NCI-H1092 treated with DMSO at 0.1 percent for 48 hours (cell line): ENCODE measurements at regions not wholly inside any gene's neighbourhood (a gene's known extent, or its start where the extent isn't known, plus 50 kb on each side); places are given as distances from the start of the nearest gene placed in this dataset.

Experiments used
- DNase-seq: peaks from one replicate; lab custom pipeline; 2025; lab: John Stamatoyannopoulos, UW

DNA sequence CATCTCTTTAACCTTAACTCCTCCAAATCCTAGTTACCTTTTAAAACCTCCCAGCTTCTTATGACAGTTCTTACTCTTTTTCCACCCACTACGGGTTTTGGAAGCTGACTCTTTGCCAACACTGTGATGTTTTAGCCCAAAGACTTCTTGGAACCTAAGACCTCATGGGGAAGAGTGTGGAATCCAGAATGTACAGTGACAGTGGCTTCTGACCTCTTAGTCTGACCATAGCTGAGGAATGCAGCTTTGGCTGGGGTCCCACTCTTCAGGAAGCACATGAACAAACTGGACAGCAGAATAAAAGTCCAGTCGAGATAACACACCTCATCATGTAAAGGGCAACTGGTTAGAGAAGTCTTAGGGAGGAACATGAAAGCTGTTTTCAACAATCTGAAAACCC, 161.1 kb upstream of the PKDCC start:
- no peak for DNase-seq

DNA sequence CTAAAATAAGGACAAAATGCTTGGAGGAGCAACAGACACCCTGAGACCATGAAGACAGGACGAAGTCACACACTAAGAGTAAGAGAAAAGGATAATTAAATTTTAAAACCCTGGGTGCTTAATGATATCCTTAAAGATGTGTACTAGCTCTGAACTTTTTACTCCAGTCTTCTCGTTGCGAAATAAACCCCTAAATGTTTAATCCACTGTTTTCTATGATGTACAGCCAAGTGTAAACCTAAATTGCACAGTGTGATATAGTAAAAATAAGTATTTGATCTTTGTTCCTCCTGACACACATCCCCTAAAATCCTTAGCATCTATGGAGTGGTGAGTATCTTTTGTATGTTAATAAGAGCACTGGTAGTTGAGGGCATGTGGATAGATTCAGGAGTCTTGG, 157.5 kb upstream of the PKDCC start:
- no peak for DNase-seq

DNA sequence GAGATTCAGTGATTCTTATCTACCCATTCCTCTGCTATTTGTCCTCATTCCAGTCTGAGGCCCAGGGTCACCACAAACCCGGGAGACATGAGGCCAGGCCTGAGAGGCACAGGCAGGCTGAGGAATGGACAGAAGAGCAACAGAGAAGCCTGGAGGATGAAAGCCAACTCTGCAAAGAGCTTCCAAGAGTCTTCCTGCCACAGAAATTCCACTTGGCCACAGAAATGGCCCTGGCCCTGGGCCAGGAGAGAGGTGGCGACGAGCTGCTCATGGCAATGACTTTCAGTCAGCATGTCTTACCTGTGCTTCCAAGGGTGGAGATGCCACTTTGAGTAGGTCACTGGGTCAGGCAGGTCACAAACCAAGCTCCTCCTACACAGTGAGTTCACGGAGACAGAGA, 155.3 kb upstream of the PKDCC start:
- no peak for DNase-seq

DNA sequence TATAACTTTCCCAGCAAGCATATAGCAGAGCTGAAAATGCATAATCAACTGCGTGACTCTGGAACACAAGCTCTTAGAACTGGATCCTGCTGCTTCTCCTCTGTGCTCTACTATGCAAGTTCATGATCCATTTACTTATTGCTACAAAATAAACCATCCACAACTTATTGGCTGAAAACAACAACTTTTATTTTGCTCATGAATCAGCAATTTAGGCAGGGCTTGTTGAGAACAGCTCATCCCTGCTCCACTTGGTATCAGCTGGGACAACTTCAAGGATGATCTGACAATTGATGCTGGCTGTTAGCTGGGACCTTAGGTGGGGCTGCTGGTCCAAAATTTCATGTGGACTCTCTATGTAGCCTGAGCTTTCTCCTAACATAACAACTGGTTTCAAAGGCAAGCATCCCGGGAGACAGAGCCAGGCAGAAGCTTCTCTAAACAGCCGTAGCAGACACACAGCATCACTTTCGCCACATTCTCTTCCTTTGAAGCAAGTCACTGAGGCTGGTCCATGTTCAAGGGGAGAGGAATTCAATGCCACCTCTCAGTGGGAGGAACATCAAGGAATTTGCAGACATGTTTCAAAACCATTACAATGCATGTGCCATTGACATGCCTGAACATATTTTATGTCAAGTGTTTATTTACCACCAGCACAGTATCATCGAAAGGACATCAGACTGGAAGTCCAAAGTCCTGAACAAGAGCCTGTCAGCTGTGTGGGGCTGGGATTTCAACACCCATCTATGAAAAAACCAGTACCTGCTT, 153.1 kb upstream of the PKDCC start:
- DNase-seq, result no peak

DNA sequence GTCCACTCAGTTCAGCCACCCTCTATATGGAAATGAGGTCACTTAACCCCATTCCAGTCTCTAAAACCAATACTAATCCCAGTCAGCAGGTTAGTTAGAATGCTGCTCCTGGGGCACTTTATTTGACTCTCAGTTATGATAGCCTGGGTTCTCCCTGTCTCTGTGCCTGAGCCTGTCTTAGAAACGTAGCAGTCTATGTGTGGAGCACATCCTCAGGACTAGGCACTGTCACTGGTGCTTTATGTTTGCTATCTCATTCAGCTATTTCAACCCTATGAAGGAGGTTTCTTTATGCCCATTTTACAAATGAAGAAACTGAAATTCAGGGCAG, 152.5 kb upstream of the PKDCC start:
- DNase-seq, result no peak

DNA sequence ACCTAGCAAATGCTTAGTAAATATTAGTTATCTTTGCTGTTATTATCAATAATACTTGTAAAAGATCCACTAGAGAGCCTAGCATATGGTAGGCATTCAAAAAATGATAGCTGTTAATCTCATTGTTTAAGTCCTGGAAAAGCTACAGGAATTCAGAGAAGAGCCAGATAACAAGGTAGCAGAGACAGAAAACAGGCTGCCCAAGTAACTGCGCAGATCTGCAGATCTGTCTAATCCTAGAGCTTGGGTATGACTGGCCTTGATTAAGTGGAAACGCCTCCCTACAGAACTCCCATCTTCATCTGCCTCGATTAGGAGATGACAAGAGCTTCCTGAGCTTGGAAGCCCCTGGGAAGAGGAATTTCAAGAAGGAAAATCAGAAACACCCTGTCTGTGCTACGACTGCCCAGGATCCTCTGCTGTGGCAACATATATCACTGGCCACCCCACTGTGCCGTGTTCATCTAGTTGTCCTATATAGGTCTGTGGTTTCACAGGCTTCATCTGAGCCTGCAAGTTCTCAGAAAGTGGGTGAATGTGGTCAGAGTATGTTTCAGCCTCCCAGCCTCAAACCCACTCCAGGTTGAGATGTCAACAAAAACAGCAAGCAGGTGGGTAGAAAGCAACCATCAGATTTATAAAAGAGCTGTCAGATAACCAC, 151.5 kb upstream of the PKDCC start:
- no peak for DNase-seq

DNA sequence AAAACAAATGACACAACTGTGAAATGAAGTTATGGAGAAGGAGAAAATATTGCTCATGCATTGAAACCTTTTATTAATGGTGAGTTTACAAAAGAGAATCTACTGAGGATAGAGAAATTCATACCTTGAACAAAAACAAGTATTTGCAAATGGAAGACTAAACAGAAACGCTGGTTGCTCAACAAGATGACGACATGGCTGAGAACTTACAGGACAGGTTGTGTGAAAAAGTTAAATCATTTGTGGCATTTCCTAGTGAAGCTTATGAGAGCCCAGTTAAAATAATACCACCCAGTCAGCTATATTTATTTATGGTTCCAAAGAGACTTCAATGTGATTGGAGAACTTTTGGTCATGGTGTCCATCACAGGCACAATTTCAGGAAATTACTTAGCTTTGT, 148.6 kb upstream of the PKDCC start:
- no peak for DNase-seq

DNA sequence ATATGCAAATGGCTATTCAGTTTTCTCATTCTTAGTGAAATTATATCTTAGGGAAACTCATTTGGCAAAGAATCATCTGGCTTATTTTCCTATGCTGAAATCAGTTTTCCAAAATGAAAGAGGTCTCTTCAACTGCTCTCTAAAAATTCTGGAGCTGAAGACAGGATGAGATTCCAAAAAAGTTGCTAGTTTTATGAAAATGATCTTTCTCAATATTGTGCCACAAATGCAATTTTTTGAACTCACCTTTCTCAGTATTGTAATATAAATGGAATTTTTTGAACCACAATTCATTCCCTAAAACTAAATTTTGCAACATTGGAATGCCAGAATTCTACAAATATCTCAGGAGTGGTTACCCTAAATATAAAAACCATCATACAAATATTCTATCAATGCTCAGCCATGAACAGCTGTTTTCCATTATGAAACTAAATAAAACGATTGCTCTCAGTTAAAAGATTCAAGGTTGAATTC, 147.7 kb upstream of the PKDCC start:
- DNase-seq, result no peak

DNA sequence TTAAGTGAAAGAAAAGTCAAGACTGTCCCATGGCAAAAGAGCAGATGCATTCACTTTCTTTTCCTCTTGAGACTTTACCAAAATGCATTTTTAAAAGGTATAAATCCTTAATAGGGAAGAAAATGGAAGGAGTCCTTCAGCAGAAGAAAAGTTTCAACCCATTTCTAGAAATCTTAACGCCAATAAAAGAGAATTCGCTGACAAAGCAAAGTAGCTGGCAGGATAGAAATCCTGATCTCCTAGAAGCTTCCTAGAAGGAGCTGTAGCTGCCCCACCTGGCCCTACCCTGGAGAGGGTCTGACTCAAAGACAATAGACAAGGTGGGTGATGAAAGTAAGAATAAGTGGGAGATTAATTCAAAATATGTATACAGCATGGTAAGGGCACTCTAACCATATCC, 144.9 kb upstream of the PKDCC start:
- no peak for DNase-seq

DNA sequence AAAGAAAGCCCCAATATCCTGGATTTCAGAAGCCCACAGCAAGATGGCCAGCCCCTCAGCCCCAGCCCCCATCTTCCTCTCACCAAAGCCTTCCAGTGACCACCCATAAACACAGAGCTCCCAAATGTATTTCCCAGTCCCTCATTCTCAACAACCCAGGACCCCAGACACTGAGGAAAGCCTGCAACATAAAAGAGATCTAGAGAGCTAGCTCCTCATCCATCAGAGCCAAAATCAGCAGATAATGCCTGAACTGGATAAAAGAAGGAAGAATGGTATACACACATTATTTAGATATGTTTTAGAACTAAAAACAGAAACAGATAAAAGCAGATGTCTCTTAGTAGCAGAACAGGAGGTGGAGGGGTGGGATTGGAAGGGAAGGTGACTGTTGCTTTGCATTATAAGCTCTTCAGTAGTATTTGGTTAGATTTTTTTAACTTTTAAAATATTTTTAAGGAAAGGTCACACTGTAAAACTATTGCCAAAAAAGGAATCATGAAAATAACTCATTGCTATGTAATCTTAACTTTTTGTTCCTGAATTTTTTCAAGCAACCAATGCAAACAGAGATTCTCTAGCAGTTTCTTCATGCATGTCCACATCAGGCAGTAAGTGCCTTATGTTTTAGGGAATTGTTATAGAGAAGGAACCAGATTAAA, 144.2 kb upstream of the PKDCC start:
- DNase-seq, result no peak

DNA sequence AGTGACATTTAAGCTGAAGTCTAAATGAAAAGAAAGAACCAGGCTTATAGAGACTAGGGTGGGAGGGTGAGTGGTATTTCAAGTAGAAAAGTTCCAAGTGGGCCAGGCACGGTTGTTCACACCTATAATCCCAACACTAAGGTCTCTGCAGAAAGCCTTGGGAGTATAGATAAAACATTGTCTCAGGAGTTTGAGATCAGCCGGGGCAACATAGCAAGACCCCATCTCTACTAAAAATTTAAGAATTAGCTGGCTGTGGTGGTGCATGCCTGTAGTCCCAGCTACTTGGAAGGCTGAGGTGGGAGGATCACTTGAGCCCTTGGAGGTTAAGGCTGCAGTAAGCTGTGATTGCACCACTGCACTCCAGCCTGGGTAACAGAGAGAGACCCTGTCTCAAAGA, 143.4 kb upstream of the PKDCC start:
- no peak for DNase-seq

DNA sequence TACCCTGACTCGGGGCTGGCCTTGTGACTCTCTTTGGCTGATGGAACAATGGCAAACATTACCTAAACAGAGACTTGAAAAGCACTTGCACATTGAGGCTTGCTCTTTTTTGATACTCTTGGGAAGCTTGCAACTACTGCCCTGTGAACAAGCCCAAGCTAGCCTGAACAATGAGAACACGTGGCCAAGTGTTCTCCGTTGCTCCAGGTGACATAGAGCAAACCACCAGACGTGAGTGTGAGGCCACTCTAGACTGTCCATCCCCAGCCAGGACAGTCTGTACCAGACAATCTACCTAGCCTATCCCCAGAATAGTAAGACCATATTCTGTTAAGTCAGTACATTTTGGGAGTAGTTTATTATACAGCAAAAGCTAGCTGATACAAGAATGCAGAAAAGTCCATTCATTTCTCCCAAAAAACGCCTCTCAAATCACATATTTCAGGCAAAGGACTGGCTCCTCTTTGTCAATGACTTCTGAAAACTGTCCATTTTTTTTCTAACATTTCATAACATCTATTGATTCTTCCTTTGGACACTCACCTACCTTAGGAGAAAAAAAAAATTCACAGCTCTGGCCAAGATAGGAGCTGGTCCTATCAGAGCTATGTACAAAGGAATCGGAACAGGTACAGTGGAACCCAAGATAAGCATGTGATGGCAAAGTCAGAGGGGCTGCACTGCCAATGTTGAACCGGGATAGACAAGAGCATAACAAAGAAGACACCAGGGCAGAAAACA, 142.1 kb upstream of the PKDCC start:
- DNase-seq, result no peak

DNA sequence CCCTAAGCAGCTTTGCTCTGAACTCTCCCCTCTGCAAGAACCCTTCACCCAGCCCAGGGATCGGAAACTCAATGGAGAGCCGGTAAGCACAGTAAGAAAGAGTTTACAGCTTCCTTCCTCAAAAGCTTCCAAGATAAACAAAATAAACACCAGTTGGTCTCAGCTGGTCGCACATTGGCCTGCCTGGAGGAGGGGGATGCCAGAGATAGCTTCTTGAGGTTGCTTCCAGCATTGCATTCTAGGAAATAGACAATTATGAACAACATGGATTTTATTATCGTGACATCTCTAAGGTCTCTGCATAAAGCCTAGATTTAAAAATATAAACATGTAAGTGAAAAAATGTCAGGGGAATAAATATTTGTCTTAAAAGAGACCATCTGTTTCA, 141.5 kb upstream of the PKDCC start:
- DNase-seq, result no peak

DNA sequence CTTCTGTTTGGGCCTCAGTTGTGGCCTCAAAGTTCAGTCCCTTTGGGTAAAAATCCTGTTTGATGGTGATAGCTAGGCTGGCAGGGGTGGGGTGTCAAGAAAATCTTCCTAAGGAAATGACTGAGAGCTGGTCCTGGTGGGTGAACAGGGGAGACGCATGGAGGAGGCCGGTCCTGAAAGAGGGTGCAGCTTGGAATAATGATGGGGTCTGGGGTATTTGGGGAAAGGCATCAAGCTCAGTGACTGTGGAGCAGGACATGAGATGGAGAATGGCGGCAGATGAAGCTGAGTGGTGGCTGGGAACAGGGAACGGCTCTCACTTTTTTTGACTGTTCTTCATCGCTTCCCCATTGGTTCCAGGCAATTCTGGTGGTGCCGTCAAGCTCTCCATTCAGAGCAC, 140.7 kb upstream of the PKDCC start:
- DNase-seq, result no peak

DNA sequence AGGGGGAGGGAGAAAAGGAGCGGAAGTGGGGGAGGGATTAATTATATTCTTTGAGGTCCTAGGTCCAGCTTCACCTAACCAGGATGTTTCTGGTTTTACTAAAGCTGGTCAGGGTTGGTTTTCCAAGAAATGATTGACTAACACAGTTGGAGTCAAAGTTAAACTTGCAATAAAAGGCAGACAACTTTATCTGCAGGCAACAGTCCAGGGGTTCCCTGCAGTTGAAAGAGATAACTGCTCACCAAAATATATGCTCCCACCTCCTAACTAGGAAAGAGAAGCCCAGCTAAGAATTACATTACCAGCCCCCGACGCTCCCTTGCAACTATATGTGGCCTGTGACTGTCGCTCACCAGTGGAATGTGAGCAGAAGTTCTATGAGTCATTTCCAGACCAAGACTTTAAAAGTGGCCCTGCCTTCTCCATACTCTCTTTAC, 140.0 kb upstream of the PKDCC start:
- no peak for DNase-seq

DNA sequence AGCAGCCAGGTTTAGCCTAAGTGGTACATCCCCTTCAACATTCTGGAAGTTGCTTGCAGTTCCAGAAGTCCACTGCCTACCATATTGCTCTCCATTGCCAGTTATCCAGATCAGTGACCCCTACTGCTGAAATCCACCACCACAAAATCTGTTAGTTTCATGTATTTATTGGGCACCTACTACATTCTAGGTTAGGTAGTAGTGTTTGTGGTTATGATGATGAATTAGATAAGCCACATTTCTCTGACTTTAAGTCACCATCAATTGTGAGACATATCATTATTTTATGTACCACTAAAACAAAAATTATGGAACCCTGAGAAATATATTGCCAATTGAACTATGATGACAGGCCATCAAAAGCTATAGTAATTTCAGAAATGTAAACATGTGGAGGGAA, 139.5 kb upstream of the PKDCC start:
- DNase-seq, result no peak

DNA sequence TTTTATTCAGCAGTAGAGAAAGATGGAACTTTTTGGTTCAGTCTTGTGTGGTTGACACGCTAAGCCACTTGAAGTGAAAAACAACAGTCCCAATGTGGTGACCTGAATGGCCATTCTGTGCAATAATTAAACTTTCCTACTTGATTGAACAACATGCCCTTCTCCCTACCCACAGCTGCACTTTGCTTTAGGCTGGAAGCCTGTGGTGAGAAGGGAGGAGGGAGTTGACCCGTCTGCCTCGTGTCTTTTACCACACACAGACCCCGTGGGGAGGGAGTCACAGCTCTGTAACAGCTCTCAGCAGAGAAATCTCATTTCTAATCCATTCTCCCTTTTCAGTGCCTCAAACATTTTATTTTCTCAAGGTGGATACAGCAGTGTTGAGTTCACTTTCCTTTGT, 138.2 kb upstream of the PKDCC start:
- DNase-seq, result no peak

DNA sequence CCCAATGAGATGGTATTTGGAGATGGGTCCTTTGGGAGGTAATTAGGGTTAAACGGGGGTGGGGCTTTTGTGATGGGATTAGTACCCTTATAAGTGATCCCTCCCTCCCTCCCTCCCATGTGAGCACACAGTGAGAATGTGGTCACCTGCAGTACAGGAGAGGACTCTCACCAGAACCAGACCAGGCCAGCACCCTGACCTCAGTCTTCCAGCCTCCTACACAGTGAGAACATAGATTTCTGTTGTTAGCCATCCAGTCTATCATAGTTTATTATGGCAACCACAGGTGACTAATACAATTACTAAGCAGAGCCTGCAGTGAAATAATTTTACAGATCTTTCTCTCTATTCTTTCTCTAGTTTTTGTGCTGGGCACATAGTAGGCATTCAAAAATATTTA, 137.7 kb upstream of the PKDCC start:
- DNase-seq, result no peak

DNA sequence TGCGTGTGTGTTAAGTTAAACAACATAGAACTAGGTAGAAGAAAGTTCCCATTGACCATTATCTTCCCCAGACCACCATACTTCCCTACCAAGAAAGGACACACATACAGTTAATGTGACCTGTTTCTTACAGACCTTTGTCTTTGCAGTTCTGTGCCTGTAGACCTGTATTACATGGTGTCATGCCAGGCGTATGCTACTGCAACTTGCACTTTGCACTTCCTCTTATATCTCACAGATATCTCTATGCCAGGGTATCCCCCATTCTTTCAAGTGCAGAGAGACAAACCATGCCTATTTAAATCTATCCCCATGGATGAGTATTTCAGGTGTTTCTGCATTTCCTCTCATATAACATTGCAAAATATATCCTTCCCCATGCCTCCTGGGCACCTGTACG, 136.8 kb upstream of the PKDCC start:
- no peak for DNase-seq

DNA sequence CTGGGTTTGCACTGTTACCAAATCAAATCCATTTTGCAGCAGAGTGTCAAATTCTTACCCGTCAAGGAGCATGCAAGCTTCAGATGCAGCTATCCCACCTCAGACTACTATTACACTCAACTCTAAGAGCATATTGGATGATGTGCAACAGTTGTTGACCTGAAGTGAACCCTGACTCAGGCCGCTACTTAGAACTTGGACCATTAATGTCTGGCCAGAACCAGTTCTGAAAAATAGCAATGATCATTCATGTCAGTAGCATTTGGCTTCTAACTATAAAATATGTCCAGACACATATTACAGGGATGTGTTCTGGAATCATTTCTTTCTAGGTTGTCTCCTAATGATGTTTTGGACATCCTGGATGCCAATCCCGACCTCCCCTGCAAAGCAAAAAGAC, 135.5 kb upstream of the PKDCC start:
- no peak for DNase-seq

DNA sequence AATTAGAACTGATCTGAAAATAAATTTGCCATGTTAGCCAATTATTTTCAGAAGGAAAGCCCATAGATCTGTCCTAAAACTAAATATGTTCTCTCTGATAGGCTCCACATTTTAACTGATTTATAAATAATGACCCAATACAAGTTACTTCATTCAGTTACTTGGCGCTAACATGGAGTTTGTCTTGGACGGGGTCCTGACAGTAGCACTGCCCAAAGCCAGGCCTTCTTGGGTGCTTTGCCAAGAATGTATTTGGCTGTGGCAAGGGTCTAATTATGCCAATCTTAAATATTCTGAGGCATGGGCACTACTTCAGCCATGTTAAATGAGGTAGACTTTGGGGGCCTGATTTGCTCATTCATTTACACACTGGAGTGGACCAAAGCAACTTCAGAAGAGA, 135.0 kb upstream of the PKDCC start:
- DNase-seq, result no peak

DNA sequence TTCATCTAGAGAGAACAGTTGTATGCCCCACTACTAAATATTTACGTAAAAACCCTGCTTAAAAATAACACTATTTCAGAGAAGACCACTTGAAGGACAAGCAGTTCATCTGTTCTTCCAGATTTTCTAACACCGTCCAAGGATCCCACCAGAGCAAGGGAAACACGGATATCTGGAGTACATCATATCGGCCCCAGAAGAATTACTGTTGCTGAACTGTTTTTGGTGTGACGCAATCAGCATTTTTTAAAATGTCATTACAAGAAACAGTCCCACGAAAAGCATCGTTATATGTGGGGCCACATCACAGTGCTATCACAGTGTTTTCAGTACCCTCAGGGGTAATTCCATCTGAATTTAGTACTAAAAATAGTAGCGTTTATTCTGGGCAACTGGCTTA, 134.5 kb upstream of the PKDCC start:
- no peak for DNase-seq
